Adrenal gland (tissue), 5 donors: ENCODE measurements at regions not wholly inside any gene's neighbourhood (a gene's known extent, or its start where the extent isn't known, plus 50 kb on each side); places are given as distances from the start of the nearest gene placed in this dataset.

Source experiments
- CTCF ChIP-seq, 6 experiments: fragments of 450-650 bp in 4 of 6; fragments of 200-600 bp in 2 of 6; sonication (generic) in 1 of 6; IDR thresholded peaks; 1 replicate in 5 of 6; 2 replicates in 1 of 6; pipeline versions ENCODE4 v1.5.1 to v1.8.0; 2016 to 2021; ENCODE audit warnings: antibody characterized with exemption in 6 of 6, mild to moderate bottlenecking in 2 of 6, moderate library complexity in 1 of 6
- POLR2A ChIP-seq, 2 donors: fragments of 450-650 bp; IDR thresholded peaks; one replicate each; pipeline ENCODE4 v1.6.1; 2017; ENCODE audit warnings: antibody characterized with exemption in 2 of 2, mild to moderate bottlenecking in 2 of 2, moderate library complexity in 1 of 2
- donor health status: DM: no; HTN: no; CAD: no.

- TF ChIP-seq CTCF (IDR thresholded peaks at IDR 0.05) (no peak), POLR2A (IDR thresholded peaks at IDR 0.05) (no peak)
Observed at GRCh38 chr11:28863422-28863821, 755.2 kb downstream of the METTL15 start.
